HepG2 (cell line): ENCODE measurements at regions not wholly inside any gene's neighbourhood (a gene's known extent, or its start where the extent isn't known, plus 50 kb on each side); places are given as distances from the start of the nearest gene placed in this dataset.

ENCODE experiments used
- ATAC-seq: fragments of 200-7000 bp; cut with Tn5 transposase; 3 replicates; pipeline ENCODE4 v1.9.1; 2020; ENCODE audit warnings: mild to moderate bottlenecking, moderate library complexity
- BruUV-seq: library from RNA; stranded (reverse); fragments of 400-500 nt; replicated peaks from 2 replicates; lab custom pipeline; 2021; lab: Mats Ljungman, UMichigan
- CTCF ChIA-PET: fragments of 300-600 bp; formaldehyde crosslinking; extraction: SDS; loops from one replicate; lab custom pipeline; 2021; ENCODE audit warnings: low total read pairs, inconsistent platforms, low intra/inter-chr PET ratio; lab: Yijun Ruan, JAX
- POLR2A ChIA-PET: fragments of 350-600 bp; sonication (Branson Sonifier 250); formaldehyde crosslinking; loops from one replicate; lab custom pipeline; 2020; ENCODE audit warnings: antibody characterized with exemption, inconsistent platforms; lab: Yijun Ruan, JAX
- DNase-seq: peaks from one replicate; pipeline ENCODE4 v3.0.0-alpha.2; 2015; ENCODE audit warnings: low spot score
- FAIRE-seq: peaks from 3 replicates; lab custom pipeline; 2011; peaks lifted over from hg19 to GRCh38; lab: Jason Lieb, UNC
- H2AFZ ChIP-seq: one replicate; pipeline ENCODE4 v1.6.1; 2011; ENCODE audit warnings: low read length, inconsistent platforms
- H3K27ac ChIP-seq: fragments of 300-600 bp; 3 replicates; pipeline ENCODE4 v1.8.0; 2011; ENCODE audit warnings: mixed run types, mild to moderate bottlenecking, mixed read lengths, low read length, inconsistent platforms; ENCODE audit not compliant: insufficient read depth; ENCODE audit errors: extremely low read length
- H3K27me3 ChIP-seq, 2 experiments: fragments of 200-600 bp in 1 of 2; 2 replicates in 1 of 2; 3 replicates in 1 of 2; pipeline versions ENCODE4 v1.6.0 to v1.8.0; 2011; ENCODE audit warnings: low read length in 2 of 2, mild to moderate bottlenecking in 2 of 2, moderate library complexity in 2 of 2, inconsistent platforms in 1 of 2; ENCODE audit not compliant: insufficient read depth in 2 of 2, control insufficient read depth in 1 of 2
- H3K36me3 ChIP-seq, 2 experiments: fragments of 200-600 bp in 1 of 2; replicated peaks in 1 of 2; 2 replicates in 1 of 2; 3 replicates in 1 of 2; pipeline versions ENCODE4 v1.5.1 to v1.8.0; 2011; ENCODE audit warnings: low read length in 2 of 2, inconsistent platforms in 1 of 2; ENCODE audit not compliant: insufficient read depth in 2 of 2, control insufficient read depth in 1 of 2
- H3K4me1 ChIP-seq: 2 replicates; pipeline ENCODE4 v1.5.1; 2012; ENCODE audit warnings: low read length, inconsistent platforms; ENCODE audit not compliant: insufficient read depth
- H3K4me2 ChIP-seq: 2 replicates; pipeline ENCODE4 v1.6.0; 2011; ENCODE audit warnings: low read depth, low read length, inconsistent platforms
- H3K4me3 ChIP-seq, 3 experiments: fragments of 200-600 bp in 1 of 3; sonication (generic), shearing (Covaris generic) in 1 of 3; replicated peaks in 1 of 3; 2 replicates each; pipeline ENCODE4 v1.5.1; 2011 to 2016; ENCODE audit warnings: low read length in 3 of 3, inconsistent platforms in 2 of 3, low read depth in 2 of 3, mild to moderate bottlenecking in 2 of 3, control low read depth in 1 of 3, mixed read lengths in 1 of 3; ENCODE audit not compliant: insufficient read depth in 1 of 3
- H3K79me2 ChIP-seq: one replicate; pipeline ENCODE4 v1.6.1; 2011; ENCODE audit warnings: low read length, inconsistent platforms; ENCODE audit not compliant: insufficient read depth
- H3K9ac ChIP-seq: 2 replicates; pipeline ENCODE4 v1.6.0; 2011; ENCODE audit warnings: mild to moderate bottlenecking, low read depth, low read length, inconsistent platforms; ENCODE audit not compliant: insufficient read depth
- H3K9me3 ChIP-seq: 2 replicates; pipeline ENCODE4 v1.5.1; 2012; ENCODE audit warnings: mild to moderate bottlenecking, low read length
- H4K20me1 ChIP-seq: 2 replicates; pipeline ENCODE4 v1.6.0; 2011; ENCODE audit warnings: inconsistent platforms, mild to moderate bottlenecking, low read length, moderate library complexity; ENCODE audit not compliant: insufficient read depth
- NR2C2 ChIP-seq: sonication (generic); formaldehyde crosslinking; IDR thresholded peaks from 2 replicates; pipeline ENCODE4 v1.4.0; 2020; ENCODE audit warnings: missing genetic modification reagents, mild to moderate bottlenecking, moderate library complexity, borderline replicate concordance
- NR3C1 ChIP-seq: sonication (generic); formaldehyde crosslinking; IDR thresholded peaks from 2 replicates; pipeline ENCODE4 v1.4.0; 2020; ENCODE audit warnings: missing genetic modification reagents
- REXO4 ChIP-seq: sonication (generic); formaldehyde crosslinking; IDR thresholded peaks from 2 replicates; pipeline ENCODE4 v1.8.0; 2022; ENCODE audit warnings: missing genetic modification reagents, mild to moderate bottlenecking, borderline replicate concordance
- ZNF549 ChIP-seq: sonication (generic); formaldehyde crosslinking; IDR thresholded peaks from 2 replicates; pipeline ENCODE4 v1.5.0; 2020; ENCODE audit warnings: missing genetic modification reagents
- ZNF724P ChIP-seq: sonication (generic); formaldehyde crosslinking; IDR thresholded peaks from 2 replicates; pipeline ENCODE4 v1.8.0; 2022; ENCODE audit warnings: missing genetic modification reagents, borderline replicate concordance
- ZNF746 ChIP-seq: sonication (generic); formaldehyde crosslinking; IDR thresholded peaks from 2 replicates; pipeline ENCODE4 v1.8.0; 2022; ENCODE audit warnings: mild to moderate bottlenecking, missing genetic modification reagents
- WGBS: methylation state at CpG from one replicate; pipeline ENCODE4 v1.1.6; 2017; ENCODE audit warnings: low lambda C conversion rate; 5-methylcytosine and 5-hydroxymethylcytosine counted together
- in situ Hi-C: cut with HindIII; loops from 2 replicates; pipeline ENCODE4 v1.10.0; 2017; ENCODE audit warnings: low pct_unique_long_range_greater_than_20kb; ENCODE audit not compliant: extremely low pct_ligation_motif_present
- intact Hi-C: fragments of 100-400 bp; cut with micrococcal nuclease; formaldehyde crosslinking; loops from one replicate; pipeline ENCODE4 v1.10.0; 2022; ENCODE audit not compliant: unreplicated experiment
- TF ChIP-seq, protein P1 (sequence below): sonication (generic); formaldehyde crosslinking; IDR thresholded peaks from 2 replicates; pipeline ENCODE4 v1.5.0; 2020; ENCODE audit warnings: mild to moderate bottlenecking, low read depth, missing genetic modification reagents, borderline replicate concordance
- TF ChIP-seq, protein P2 (sequence below): sonication (generic); formaldehyde crosslinking; IDR thresholded peaks from 2 replicates; pipeline ENCODE4 v1.4.0; 2020; ENCODE audit warnings: missing genetic modification reagents, borderline replicate concordance
- TF ChIP-seq, protein P3 (sequence below): IDR thresholded peaks from 2 replicates; pipeline ENCODE4 v1.6.1; 2016; ENCODE audit warnings: missing genetic modification reagents, missing compliant biosample characterization
- TF ChIP-seq, protein P4 (sequence below): sonication (generic); formaldehyde crosslinking; IDR thresholded peaks from 2 replicates; pipeline ENCODE4 v1.4.0; 2020; ENCODE audit warnings: missing genetic modification reagents
- TF ChIP-seq, protein P5 (sequence below): IDR thresholded peaks from 2 replicates; pipeline ENCODE4 v1.6.1; 2016; ENCODE audit warnings: mild to moderate bottlenecking, missing biosample characterization, missing genetic modification reagents

DNA sequence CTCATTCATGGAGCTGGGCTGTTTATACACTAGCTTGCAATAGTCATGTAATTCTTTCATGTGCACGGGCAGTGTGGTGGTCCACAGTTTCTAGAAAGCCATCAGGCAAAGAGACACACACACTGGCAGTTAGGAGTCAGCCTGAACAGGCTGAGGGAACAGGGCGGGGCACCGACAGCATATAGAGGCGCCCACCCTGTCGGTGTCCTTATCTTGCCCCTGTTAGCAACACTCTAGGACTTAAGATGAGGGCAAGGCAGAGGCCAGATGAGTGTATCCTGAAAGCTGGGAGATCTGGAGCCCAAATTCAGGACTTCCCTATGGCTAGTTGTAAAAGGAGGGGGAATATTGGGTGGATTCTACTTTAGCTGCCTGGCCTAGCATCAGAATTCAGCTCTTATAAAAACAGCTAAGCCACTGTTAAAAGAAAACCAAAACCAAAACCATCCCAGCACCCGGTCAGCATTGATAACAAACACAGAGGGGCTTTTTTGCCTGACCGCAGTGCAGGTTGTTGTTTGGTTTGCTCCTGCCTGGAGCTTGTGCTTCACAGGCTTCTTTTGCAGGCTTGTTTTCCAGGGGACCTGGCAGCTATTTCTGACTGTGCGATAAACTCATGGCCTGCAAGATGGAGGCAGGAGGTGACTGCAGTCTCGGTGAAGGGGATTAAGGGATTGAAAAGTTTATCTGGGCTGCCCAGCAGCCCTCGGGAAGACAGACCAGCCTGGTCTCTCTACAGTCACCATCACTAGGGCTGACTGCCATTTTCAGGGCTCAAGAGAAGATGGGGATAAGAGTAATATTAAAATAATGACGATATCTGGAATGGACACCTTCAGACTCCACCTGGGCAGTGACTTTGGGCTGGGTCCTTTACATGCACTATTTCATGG is 638.9 kb downstream of the MID1IP1 start:
- H3K9me3 ChIP-seq, result no peaks in the 10 kb centered on the region
- H3K27me3 ChIP-seq, result no peaks in the 10 kb centered on the region
- no peaks in the 10 kb centered on the region for H3K36me3 ChIP-seq
- in situ Hi-C loops (no loop called here), intact Hi-C loops (no loop called here)
- no peak overlapping the region for H2AFZ ChIP-seq
- no peak overlapping the region for H3K4me3 ChIP-seq
- FAIRE-seq, result no peak
- TF ChIP-seq ZNF746 (no peak), ZNF549 (no peak), ZNF724P (CRISPR knock-in tag) (no peak), NR3C1 (CRISPR knock-in tag) (no peak), NR2C2 (no peak), REXO4 (CRISPR knock-in tag) (no peak)
- TF ChIP-seq, protein P1, sequence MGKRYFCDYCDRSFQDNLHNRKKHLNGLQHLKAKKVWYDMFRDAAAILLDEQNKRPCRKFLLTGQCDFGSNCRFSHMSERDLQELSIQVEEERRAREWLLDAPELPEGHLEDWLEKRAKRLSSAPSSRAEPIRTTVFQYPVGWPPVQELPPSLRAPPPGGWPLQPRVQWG (CRISPR knock-in tag), result no peak
- TF ChIP-seq, protein P2, sequence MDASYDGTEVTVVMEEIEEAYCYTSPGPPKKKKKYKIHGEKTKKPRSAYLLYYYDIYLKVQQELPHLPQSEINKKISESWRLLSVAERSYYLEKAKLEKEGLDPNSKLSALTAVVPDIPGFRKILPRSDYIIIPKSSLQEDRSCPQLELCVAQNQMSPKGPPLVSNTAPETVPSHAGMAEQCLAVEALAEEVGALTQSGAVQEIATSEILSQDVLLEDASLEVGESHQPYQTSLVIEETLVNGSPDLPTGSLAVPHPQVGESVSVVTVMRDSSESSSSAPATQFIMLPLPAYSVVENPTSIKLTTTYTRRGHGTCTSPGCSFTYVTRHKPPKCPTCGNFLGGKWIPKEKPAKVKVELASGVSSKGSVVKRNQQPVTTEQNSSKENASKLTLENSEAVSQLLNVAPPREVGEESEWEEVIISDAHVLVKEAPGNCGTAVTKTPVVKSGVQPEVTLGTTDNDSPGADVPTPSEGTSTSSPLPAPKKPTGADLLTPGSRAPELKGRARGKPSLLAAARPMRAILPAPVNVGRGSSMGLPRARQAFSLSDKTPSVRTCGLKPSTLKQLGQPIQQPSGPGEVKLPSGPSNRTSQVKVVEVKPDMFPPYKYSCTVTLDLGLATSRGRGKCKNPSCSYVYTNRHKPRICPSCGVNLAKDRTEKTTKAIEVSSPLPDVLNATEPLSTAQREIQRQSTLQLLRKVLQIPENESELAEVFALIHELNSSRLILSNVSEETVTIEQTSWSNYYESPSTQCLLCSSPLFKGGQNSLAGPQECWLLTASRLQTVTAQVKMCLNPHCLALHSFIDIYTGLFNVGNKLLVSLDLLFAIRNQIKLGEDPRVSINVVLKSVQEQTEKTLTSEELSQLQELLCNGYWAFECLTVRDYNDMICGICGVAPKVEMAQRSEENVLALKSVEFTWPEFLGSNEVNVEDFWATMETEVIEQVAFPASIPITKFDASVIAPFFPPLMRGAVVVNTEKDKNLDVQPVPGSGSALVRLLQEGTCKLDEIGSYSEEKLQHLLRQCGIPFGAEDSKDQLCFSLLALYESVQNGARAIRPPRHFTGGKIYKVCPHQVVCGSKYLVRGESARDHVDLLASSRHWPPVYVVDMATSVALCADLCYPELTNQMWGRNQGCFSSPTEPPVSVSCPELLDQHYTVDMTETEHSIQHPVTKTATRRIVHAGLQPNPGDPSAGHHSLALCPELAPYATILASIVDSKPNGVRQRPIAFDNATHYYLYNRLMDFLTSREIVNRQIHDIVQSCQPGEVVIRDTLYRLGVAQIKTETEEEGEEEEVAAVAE, result no peak
- TF ChIP-seq, protein P3, sequence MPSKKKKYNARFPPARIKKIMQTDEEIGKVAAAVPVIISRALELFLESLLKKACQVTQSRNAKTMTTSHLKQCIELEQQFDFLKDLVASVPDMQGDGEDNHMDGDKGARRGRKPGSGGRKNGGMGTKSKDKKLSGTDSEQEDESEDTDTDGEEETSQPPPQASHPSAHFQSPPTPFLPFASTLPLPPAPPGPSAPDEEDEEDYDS (CRISPR knock-in tag), result no peak
- TF ChIP-seq, protein P4, sequence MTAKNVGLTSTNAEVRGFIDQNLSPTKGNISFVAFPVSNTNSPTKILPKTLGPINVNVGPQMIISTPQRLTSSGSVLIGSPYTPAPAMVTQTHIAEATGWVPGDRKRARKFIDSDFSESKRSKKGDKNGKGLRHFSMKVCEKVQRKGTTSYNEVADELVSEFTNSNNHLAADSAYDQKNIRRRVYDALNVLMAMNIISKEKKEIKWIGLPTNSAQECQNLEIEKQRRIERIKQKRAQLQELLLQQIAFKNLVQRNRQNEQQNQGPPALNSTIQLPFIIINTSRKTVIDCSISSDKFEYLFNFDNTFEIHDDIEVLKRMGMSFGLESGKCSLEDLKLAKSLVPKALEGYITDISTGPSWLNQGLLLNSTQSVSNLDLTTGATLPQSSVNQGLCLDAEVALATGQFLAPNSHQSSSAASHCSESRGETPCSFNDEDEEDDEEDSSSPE (CRISPR knock-in tag), result no peak
- TF ChIP-seq, protein P5, sequence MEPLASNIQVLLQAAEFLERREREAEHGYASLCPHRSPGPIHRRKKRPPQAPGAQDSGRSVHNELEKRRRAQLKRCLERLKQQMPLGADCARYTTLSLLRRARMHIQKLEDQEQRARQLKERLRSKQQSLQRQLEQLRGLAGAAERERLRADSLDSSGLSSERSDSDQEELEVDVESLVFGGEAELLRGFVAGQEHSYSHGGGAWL (CRISPR knock-in tag), result no peak
- H3K79me2 ChIP-seq, result no peaks in the 10 kb centered on the region
- POLR2A ChIA-PET, result no interaction called here
- H3K27ac ChIP-seq, result no peak overlapping the region
- H3K4me2 ChIP-seq, result no peak overlapping the region
- CTCF ChIA-PET, result no interaction called here
- no peak for DNase-seq
- H4K20me1 ChIP-seq, result no peaks in the 10 kb centered on the region
- H3K4me1 ChIP-seq, result peaks cover 14% of the 10 kb centered on the region
- 36% methylated on average over 4 of the region's 11 CpGs for WGBS
- BruUV-seq, result no TSS peak
- ATAC-seq, result no peak
- no peak overlapping the region for H3K9ac ChIP-seq
